ENCODE measurements at regions not wholly inside any gene's neighbourhood (a gene's known extent, or its start where the extent isn't known, plus 50 kb on each side); places are given as distances from the start of the nearest gene placed in this dataset.

GRCh38 chr1:94734963-94735901, 84.9 kb upstream of the SLC44A3 start:
- DNase-seq (ENCODE audit: low read depth, low spot score) = no peak

- no peak for DNase-seq (ENCODE audit: low read depth, low spot score)
These were observed 88.3 kb upstream of the SLC44A3 start for GRCh38 chr1:94731891-94732290.

GRCh38 chr1:94730450-94730849, 89.7 kb upstream of the SLC44A3 start:
- DNase-seq (ENCODE audit: low read depth, low spot score) = no peak

GRCh38 chr1:94729267-94729666, 90.9 kb upstream of the SLC44A3 start:
- DNase-seq (ENCODE audit: low read depth, low spot score) = peak; percentile 72

GRCh38 chr1:94727846-94728715, 92.1 kb upstream of the SLC44A3 start:
- DNase-seq (ENCODE audit: low read depth, low spot score) = peak; percentile 85

GRCh38 chr1:94726981-94727685, 93.0 kb upstream of the SLC44A3 start:
- no peak for DNase-seq (ENCODE audit: low read depth, low spot score)

GRCh38 chr1:94725566-94725965, 94.6 kb upstream of the SLC44A3 start:
- DNase-seq (ENCODE audit: low read depth, low spot score) = peak; percentile 33

GRCh38 chr1:94723894-94724293, 96.3 kb upstream of the SLC44A3 start:
- no peak for DNase-seq (ENCODE audit: low read depth, low spot score)

- no peak for DNase-seq (ENCODE audit: low read depth, low spot score)
These were observed 96.7 kb upstream of the SLC44A3 start for GRCh38 chr1:94723463-94723862.

- no peak for DNase-seq (ENCODE audit: low read depth, low spot score)
These were observed 98.0 kb upstream of the SLC44A3 start for GRCh38 chr1:94722181-94722580.

- no peak for DNase-seq (ENCODE audit: low read depth, low spot score)
These were observed 98.9 kb upstream of the SLC44A3 start for GRCh38 chr1:94721240-94721639.

- no peak for DNase-seq (ENCODE audit: low read depth, low spot score)
These were observed 100.0 kb upstream of the SLC44A3 start for GRCh38 chr1:94719926-94720793.

GRCh38 chr1:94716965-94717364, 103.2 kb upstream of the SLC44A3 start:
- DNase-seq (ENCODE audit: low read depth, low spot score) = no peak

- no peak for DNase-seq (ENCODE audit: low read depth, low spot score)
These were observed 104.8 kb upstream of the SLC44A3 start for GRCh38 chr1:94715321-94715720.

GRCh38 chr1:94714552-94714951, 105.6 kb upstream of the SLC44A3 start:
- DNase-seq (ENCODE audit: low read depth, low spot score) = no peak

- no peak for DNase-seq (ENCODE audit: low read depth, low spot score)
These were observed 106.0 kb upstream of the SLC44A3 start for GRCh38 chr1:94714152-94714551.

GRCh38 chr1:94713472-94714141, 106.5 kb upstream of the SLC44A3 start:
- DNase-seq (ENCODE audit: low read depth, low spot score) = peak; percentile 82

- DNase-seq (ENCODE audit: low read depth, low spot score) = no peak
These were observed 110.1 kb upstream of the SLC44A3 start for GRCh38 chr1:94709891-94710581.

- no peak for DNase-seq (ENCODE audit: low read depth, low spot score)
These were observed 111.3 kb upstream of the SLC44A3 start for GRCh38 chr1:94708811-94709210.

- DNase-seq (ENCODE audit: low read depth, low spot score) = no peak
These were observed 111.9 kb upstream of the SLC44A3 start for GRCh38 chr1:94708299-94708685.
